Epithelial cell of esophagus (primary cell): ENCODE measurements at regions not wholly inside any gene's neighbourhood (a gene's known extent, or its start where the extent isn't known, plus 50 kb on each side); places are given as distances from the start of the nearest gene placed in this dataset.

Source experiments
- DNase-seq: peaks from one replicate; pipeline ENCODE4 v3.0.0; 2010; ENCODE audit warnings: low read depth
- H3K4me3 ChIP-seq: 2 replicates; pipeline ENCODE4 v1.5.1; 2011; ENCODE audit warnings: mild to moderate bottlenecking, low read length, control low read depth
- TF ChIP-seq, protein P1 (sequence below): IDR thresholded peaks from 2 replicates; pipeline ENCODE4 v1.5.1; 2011; ENCODE audit warnings: low read depth, mild to moderate bottlenecking, low read length, control low read depth, inconsistent platforms; ENCODE audit not compliant: insufficient read depth; ENCODE audit errors: missing control alignments

DNA sequence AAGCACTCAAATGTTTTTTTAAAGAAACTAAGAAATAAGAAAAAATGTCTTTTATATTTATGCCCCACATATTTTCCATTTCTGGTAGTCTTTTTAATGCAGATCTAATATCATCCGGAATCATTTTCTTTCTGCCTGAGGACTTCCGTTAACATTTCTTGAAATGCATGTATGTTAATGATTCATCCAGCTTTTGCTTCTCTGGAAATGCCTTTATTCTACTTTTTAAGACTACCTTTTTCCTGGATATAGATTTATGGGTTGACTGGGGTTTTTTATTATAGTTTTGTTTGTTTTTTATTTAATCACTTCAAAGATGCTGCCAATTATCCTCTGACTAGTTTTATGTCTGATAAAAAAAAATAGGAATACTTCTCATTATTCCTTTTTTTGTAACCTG, 57.1 kb upstream of the LDLRAD3 start:
- TF ChIP-seq, protein P1, sequence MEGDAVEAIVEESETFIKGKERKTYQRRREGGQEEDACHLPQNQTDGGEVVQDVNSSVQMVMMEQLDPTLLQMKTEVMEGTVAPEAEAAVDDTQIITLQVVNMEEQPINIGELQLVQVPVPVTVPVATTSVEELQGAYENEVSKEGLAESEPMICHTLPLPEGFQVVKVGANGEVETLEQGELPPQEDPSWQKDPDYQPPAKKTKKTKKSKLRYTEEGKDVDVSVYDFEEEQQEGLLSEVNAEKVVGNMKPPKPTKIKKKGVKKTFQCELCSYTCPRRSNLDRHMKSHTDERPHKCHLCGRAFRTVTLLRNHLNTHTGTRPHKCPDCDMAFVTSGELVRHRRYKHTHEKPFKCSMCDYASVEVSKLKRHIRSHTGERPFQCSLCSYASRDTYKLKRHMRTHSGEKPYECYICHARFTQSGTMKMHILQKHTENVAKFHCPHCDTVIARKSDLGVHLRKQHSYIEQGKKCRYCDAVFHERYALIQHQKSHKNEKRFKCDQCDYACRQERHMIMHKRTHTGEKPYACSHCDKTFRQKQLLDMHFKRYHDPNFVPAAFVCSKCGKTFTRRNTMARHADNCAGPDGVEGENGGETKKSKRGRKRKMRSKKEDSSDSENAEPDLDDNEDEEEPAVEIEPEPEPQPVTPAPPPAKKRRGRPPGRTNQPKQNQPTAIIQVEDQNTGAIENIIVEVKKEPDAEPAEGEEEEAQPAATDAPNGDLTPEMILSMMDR = no peak
- H3K4me3 ChIP-seq = no peak overlapping the region
- no peak for DNase-seq

DNA sequence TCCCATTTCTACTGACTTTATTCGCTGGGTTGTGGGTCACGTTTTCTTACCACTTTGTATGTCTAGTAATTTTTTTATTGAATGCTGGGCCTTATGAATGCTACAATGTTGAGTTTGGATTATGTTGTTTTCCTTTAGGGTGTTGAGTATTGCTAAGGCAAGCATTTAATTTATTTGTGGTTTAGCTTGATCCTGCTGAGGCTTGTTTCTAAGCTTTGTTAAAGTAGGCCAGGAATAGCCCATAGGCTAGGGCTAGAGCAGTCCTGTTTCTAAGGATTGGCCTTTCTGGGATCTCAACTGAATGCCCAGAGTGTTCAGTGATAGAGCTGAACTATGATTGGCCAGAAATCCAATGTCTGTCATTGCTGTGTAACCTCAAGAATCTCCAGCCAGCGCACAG, 56.1 kb upstream of the LDLRAD3 start:
- DNase-seq = peak; percentile 70
- TF ChIP-seq, protein P1 = no peak
- no peak overlapping the region for H3K4me3 ChIP-seq

DNA sequence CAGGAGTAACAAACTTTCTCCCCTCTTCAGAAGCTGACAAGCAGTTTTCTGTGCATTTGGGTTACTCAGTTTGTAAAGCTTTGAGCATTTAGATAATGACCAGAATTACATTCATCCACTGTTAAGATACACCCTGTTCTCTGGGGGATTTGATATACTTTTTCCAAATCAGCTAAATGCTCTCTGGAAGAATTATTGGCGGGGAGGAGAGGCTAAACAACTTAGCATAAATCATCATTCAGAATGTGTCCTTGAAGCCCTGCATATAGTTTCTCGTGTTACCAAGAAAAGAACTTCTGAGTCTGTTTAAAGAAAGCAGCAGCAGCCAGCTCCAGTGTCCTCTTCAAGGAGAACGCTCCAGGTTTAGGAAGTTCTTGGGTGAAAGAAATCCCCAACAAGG, 54.9 kb upstream of the LDLRAD3 start:
- DNase-seq = no peak
- TF ChIP-seq, protein P1 = no peak
- no peak overlapping the region for H3K4me3 ChIP-seq

DNA sequence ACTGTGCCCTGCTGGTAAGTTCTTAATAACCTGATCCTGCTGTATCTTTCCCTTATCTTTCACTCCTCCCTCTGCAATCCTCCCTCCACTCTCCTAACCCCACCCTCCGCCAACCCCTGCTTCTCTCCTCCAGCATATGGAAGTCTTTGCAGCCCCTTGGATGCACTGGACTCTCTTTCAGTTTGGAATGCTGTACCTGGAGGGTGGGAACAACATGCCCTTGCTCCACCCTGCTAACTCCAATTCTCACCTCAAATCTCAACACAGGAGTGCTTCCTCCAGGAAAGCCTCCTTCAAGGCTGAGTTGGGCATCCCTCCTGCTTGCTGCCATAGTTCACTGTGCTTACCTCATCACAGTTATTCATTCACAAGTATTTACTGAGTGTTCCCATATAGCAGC, 52.8 kb upstream of the LDLRAD3 start:
- H3K4me3 ChIP-seq = no peak overlapping the region
- DNase-seq = no peak
- TF ChIP-seq, protein P1 = no peak

DNA sequence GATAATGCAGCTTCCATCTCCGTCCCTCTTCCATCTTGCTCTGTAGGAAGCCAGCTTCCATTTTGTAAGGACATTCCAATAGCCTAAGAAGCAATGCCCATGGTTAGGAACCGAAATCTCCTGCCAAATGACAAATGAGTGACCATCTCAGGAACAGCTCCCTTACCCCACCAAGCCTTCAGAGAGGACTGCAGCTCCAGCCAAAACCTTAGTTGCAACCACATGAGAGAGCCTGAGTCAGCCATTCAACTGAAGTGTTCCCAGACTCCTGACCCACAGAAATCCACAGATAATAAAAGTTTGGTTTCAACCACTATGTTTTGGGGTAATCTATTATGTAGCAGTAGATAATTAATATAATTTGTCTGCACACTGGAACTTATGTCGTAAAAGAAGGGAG, 51.7 kb upstream of the LDLRAD3 start:
- TF ChIP-seq, protein P1 = no peak
- DNase-seq = no peak

DNA sequence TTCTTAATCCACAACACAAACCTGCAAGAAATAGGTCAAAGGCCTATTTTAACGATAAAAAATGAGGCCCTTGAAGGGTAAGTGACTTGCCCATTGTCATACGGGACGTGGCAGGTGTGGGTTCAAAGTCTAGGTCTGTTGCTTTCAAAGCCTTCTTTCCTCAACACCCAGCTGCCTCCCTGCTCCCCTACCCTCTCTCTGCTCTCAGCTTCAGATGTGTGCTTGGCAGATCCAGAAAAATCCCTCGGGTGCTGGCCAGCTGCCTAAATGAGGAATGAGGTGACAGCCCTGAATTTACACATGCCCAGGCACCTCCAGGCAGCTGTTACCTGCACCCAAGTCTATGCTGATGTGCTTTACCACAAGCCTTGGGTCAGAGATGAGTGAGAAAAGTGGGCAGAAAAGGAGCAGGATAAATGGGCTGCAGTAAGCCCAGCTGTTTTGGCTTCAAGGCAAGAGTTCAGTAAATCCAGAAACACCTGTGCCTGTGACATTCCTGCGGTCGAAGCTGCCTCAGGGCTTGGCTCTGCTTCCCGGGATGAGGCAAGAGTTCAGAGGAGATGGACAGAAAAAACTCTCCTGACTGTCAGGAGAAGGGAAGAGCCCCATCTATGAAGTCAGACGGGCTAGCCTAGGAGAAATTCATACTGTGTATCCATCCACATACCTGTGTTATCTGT, 49.9 kb upstream of the LDLRAD3 start:
- H3K4me3 ChIP-seq = no peak overlapping the region
- DNase-seq = peak; percentile 98
- TF ChIP-seq, protein P1 = no peak

More for the DNA sequence above, 51.7 kb upstream of the LDLRAD3 start:
- H3K4me3 ChIP-seq = no peak overlapping the region
